ENCODE measurements at regions not wholly inside any gene's neighbourhood (a gene's known extent, or its start where the extent isn't known, plus 50 kb on each side); places are given as distances from the start of the nearest gene placed in this dataset.

GRCh38 chr2:239714116-239714515 lies 311.0 kb downstream of the NDUFA10 start:
- TF ChIP-seq EZH2 (IDR thresholded peaks at IDR 0.05; ENCODE audit: low read depth, unreplicated experiment) = no peak
- TF ChIP-seq EZH2phosphoT487 (IDR thresholded peaks at IDR 0.05; ENCODE audit: unreplicated experiment) = no peak
- no peak for TF ChIP-seq CTCF (conservative IDR thresholded peaks at IDR 0.05; ENCODE audit: low read depth in 2 of 2)
- TF ChIP-seq ZNF462 (CRISPR knock-in tag; IDR thresholded peaks at IDR 0.05) = no peak
- TF ChIP-seq REST (IDR thresholded peaks at IDR 0.05; ENCODE audit: unreplicated experiment) = no peak
